ENCODE measurements at regions not wholly inside any gene's neighbourhood (a gene's known extent, or its start where the extent isn't known, plus 50 kb on each side); places are given as distances from the start of the nearest gene placed in this dataset.
"Not testable (repeated sequence)": the region's sequence is repeated elsewhere in the genome, so short reads cannot be mapped to it uniquely, and the experiment has no call there.

DNA sequence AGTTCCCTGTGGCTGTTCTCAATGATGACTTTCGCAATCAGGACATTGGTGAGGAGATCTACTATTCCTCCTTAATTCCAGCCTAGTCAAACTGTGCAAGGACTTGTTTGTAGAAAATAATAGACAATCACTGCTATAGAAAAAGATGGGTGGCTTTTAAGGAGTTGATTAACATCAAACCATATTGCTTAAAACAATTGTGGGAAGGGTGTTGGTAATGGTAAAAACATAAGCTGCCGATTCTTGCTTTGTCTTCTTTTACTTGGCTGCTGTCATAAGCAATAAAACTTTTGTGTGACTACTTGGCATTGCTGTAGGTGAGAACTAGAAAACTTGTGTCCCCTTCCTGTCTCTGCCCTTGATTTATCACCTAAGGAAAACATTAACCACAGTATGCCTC, 561.2 kb upstream of the SEMA6A start:
- no peak for DNase-seq (ENCODE audit: low spot score)

DNA sequence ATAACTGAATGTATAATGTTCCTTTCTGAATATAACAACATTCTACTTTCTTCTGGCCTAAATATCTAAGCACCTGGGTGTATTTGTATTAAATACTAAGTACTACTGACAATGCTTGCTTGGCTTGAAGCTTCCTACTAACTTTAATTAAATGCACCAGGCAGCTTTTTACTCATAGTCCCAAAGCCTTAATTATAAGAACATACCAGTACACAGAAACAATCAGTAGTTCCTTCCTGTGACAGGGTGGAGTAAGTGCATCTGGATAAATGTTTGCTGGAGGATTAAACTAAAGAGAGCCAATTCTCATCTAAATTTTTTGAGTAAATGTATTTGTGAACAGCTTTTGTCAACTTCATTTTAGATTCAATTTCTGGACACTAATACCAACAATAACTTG, 558.6 kb upstream of the SEMA6A start:
- no peak for DNase-seq (ENCODE audit: low spot score)

DNA sequence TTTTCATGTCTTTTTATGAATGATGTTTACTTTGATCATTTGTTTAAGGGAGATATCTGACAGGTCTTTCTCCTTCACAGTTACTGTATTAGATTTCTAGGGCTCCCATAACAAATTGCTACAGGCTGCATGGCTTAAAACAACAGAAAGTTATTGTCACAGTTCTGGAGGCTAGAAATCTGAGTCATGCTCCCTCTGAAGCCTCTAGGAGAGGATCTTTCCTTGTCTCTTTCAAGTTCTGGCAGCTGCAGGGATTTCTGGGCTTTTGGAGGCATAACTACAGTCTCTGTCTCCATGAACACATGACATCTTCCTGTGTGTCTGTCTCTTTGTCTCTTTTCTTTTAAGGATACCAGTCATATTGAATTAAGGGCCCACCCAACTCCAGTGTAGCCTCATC, 557.3 kb upstream of the SEMA6A start:
- no peak for DNase-seq (ENCODE audit: low spot score)

DNA sequence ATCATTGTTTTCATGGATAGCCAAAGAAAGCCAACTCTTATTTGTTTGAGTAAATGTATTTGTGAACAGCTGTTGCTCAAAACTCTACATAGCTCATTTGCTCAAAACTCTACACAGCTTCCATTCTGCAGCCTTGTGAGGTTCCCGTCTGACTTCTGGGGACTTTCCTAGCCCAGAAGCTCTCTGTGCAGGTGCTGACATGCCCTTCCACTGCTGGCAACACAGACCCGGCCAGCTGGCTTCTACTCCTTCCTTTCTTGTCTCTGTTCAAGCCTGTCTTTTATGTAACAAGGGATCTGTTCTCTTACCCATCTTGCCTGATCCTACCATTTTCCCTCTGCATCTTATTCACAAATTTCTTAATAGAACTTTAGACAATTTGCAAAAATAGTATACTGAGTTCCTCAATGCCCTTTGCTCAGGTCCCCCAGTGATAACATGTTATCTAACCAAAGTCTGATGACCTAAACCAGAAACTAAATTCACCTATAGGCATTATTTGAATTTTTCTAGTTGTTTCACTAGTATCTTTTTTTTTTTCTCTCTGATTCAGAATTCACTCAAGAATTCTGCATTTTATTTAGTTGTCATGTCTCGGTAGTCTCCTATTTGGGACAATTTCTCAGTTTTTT, 556.5 kb upstream of the SEMA6A start:
- DNase-seq (ENCODE audit: low spot score) = no peak

DNA sequence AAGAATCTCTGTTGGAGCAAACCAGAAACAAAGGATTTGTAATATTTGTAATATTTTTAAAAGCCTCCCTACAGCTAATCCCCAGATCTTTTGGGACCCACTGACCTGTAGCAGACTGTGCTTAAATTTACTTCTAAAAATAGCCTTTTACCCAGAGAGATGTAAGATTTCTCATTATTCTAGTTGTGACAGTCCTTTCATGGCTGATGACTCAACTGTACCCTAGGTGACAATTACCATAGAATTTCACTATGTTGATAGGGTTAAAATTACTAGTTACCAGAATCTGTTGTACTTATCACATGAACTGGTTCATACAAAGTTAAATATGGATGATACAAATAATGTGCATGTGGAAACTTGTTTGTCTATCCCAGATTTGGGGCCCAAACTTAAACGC, 543.9 kb upstream of the SEMA6A start:
- no peak for DNase-seq (ENCODE audit: low spot score)

DNA sequence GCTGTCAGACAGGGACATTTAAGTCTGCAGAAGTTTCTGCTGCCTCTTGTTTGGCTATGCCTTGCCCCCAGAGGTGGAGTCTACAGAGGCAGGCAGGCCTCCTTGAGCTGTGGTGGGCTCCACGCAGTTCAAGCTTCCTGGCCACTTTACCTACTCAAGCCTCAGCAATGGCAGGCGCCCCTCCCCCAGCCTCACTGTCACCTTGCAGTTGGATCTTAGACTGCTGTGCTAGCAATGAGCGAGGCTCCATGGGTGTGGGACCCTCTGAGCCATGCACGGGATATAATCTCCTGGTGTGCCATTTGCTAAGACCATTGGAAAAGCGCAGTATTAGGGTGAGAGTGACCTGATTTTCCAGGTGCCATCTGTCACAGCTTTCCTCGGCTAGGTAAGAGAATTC, 542.7 kb upstream of the SEMA6A start:
- not testable (repeated sequence) for DNase-seq (ENCODE audit: low spot score)

DNA sequence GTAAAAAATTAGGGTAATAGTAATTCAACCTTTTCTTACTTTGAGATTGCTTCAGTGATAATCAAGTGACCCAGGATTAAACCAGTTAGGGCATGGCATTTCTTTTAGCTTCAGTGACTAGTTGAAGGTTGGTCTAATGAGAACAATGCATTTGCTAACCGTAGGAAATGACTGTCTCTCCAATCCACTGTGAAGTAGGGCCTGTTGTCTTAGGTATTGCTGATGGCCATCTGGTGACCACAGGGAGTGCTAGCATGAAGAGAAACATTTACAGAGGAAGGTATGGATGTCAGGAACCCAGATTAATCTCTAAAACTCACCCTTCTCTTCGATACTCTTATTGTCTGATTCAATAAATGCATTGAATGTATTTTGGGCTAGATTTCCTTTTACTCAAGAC, 535.9 kb upstream of the SEMA6A start:
- DNase-seq (ENCODE audit: low spot score) = no peak

DNA sequence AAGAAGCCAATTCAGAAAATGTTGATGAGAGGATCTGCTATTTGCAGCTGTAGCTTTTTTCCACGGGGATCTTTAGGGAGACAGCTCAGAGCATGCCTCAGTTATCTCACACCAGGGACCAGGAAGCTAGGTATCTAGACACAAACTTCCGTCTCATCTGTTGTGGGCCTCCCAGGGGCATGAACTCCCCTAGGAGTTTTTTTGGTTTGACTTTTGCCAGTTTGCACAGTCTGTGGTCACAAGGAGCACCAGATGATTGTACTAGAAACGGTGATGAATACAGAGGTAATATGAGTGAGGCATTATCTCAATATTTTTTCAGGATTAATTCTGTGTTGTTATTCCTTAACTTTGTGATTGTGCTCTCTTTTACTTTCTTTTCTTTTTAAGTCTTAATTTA, 533.2 kb upstream of the SEMA6A start:
- no peak for DNase-seq (ENCODE audit: low spot score)

DNA sequence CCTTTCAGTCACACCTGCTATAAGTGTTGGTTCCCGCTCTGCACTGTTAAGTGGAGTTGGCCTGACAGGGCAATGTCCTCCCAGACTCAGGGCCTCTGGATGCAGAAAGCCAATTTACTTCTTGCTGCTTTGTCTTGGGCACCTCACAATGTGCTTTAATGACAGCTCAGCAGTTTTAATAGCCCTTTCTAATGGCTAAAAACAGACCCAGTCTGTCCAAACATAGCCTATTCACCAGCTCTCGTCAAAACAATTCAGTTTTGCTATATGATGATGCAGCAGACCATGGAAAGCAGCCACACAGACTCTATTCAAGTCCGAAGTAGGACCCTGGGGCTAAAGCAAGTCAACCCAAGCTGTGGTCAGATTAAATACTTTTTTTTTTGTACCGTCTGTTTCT, 529.1 kb upstream of the SEMA6A start:
- no peak for DNase-seq (ENCODE audit: low spot score)

DNA sequence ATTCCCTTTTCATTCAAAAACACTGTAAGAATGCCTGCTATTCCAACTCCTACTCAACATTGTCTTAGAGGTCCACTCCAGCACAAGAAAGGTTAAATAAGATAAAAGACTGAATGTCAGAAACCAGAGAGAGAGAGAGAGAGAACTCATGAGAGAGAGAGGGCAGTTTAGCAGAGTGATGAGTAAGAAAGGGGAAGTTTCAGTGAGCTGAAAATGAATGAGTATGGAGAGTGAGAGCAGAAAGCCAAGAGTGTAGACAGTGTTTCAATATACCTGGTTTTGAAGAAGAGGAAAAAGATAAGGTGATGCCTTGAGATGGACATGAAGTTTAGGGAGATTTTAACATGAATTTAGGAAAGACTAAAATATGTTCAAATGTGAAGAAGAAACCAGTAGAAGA, 528.0 kb upstream of the SEMA6A start:
- DNase-seq (ENCODE audit: low spot score) = no peak

DNA sequence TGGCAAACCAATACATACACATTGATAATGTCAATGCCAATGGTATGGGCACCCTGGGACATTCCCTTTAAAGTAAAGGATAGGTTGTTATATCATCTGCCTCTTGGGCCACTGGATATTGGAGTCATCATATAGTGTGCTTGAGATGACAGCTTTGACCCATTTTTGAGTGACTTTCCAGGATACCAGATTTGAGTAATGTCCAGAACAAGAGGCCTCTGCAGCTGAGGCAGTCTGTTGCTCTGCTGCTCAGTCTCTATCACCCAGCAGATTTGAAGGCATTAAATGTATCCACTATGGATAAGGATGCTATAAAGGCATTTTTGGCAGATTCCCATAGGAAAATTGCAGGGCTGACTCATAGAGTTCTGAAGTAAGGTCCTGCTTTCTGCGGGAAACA, 525.6 kb upstream of the SEMA6A start:
- DNase-seq (ENCODE audit: low spot score) = no peak

DNA sequence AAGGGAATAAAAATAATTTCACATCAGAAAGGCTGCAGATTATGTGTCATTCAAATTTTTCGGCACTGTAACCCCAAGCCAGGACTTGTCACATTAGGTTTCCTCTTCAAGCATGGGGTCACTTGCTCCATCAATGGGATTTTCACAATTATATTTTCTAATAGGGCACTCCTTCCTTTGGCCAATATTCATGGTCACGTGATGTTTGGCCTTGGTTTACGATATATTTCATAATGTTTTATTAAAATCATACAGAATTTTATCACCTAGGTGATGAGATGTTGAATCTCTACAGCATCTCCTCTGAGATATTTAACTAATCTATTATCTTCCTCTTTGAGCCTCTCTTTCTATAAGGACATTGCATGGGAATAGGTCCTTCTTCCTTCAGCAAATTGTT, 523.5 kb upstream of the SEMA6A start:
- DNase-seq (ENCODE audit: low spot score) = no peak

DNA sequence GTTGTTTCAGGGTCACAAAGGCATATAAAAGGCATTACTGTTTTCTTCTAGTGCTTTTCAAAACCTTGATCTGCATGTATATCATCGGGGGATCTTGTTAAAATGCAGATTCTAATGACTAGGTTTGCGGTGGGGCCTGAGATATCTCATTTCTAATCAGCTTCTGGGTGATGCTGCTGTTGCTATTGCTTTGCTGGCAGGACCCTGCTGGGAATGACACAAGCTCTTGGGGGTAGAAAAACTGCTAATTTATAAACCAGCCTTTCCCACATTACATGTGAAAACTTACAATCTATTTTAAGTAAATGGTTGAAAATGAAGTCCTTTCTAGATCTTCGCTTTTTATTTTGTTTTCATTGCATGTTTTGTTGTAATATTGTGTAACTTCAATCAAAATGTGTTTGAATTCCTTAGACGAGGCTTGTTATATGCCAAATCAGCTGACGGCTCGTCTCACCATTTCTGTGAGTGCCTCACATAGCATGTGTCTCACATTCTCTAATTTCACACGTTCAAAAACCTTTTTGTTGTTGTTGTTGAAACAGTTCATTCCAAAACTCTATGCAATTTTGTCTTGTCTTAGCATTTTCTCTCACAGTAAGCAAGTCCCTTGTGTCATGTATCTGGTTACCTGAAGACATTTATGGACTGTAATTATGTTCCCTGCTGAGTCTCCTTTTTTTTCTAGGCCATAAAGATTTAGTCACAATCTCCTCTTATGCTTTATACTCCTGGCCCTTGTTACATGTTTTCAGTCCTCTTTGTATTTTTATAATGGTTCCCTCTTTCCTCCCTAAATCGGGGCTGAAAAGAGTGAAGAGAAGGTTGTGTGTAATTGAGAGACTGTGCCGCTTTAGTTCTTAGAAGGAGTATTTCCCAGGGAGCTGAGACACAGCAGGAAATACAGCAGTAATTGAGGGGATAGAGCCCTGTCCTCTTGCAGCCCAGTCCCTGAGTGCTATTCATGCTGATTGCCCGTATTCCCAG, 521.0 kb upstream of the SEMA6A start:
- DNase-seq (ENCODE audit: low spot score) = no peak

DNA sequence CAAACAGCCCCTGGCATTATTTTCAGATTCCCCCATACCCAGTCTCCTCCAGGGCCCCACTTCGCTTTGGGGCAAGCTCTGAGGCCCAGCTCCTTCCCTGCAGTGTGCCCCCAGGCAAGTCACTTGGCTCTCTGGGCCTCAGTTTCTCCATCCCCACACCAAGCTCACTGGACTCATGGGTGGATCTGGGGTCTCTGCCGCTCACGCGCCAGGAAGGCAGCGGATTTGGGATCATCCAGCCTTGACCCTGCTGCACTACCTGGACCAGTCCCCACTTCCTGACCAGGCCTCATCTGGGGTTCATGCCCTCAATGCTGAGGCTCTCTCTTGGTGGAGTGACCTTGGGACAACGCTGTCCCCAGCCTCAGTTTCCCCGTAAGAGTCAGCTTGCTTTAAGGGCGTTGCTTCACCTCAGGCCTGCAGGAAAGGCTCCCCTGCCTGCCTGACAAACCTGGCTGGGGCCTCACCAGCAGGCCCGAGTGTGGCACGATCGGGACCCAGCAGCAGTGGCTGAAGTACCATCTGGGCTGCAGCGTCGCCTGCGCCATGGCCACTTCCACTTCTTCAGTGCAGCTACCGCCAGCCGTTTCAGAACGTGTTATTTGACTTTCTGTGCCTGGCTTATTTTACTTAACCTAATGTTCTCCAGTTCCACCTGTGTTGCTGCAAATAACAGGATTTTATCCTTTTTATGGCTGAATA, 519.6 kb upstream of the SEMA6A start:
- DNase-seq (ENCODE audit: low spot score) = no peak

DNA sequence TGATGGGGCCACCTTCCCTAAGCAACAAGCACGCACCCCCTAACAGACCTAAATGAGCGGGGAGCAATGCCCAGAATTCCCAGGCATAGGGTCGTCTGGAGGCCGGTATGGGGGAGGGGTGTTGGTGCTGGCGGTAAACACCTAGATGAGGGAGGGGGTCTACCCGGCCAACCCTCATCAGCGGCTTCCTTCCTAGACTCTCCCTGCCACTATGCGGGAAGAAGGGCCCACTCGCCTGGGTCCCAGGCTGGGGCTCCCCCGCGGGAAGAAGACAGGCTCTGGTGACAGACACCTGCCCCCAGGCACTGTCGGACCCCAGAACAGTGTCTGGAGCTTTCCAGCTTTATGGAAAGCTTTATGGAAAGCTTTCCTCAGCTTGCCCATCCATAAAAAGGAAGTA, 519.0 kb upstream of the SEMA6A start:
- DNase-seq (ENCODE audit: low spot score) = no peak

DNA sequence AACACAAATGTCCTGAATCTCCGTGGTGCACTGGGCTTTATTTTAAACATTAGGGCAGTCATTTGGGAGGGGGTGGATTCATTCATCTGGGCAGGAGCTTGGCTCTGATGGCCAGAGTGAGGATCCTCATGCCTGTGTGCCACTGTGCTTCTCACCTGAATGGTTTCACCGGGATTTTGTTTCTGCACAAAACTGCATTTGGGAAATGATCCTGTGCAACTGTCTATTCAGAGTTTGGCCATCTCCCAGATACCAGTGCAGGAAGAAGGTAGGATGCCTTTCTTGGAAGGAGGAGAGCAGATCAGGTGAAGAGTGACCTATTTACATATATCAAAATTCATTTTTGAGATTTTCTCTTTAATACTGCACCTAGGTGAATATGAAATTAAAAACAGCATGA, 514.4 kb upstream of the SEMA6A start:
- no peak for DNase-seq (ENCODE audit: low spot score)

DNA sequence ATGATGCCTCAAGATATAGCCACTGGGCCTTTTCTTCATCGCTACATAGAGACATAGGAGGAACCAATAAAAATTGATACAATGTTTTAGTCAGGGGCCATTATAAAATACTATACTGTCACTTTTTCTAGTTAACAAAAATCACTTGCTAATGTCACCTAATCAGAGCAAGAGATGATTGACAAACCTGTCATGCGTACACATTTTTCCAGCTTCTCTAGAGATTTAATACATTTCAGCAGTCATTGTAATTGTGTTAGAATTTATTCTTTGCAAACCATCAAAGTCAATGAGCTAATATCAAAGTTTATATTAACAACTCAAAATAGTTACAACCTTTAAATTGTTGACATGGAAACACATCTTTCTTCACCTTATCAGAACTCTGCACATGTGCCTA, 513.6 kb upstream of the SEMA6A start:
- DNase-seq (ENCODE audit: low spot score) = no peak

DNA sequence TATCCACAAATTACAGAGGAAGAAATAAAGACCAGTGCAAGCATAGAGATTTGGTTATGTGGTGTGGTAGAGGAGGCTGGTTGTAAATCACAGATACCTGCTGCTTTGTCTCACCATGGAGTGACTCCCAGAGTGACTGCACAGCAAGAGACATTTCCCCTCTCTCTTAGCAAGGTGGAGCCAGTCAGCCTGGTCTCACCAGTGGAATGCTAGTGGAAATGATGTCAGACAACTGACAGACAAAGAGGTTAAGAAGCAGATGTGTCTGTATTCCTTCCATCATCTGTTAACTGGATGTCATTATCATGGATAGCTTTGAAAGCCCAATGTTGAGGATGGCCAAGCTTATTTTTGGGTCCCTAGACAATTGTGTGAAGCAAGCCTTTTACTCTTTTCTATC, 509.4 kb upstream of the SEMA6A start:
- DNase-seq (ENCODE audit: low spot score) = no peak

DNA sequence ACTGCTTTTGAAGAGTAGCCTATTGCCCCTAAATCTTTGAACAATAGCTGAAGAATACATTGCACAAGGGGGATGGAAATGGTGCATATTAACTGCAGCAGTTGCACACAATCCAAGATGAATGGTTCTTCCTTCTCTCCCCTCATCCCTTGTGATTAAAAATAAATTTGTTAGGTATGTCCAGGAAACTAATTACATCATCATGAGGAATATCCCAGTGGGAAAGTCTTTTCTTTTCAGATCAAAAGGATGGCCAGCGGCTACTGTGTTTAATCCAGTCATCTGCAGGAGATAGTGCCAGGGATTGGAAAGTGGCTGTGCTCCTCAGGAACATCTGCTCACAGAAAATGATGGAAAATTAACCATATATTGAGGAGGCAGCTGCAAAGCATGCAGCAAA, 508.4 kb upstream of the SEMA6A start:
- DNase-seq (ENCODE audit: low spot score) = no peak

DNA sequence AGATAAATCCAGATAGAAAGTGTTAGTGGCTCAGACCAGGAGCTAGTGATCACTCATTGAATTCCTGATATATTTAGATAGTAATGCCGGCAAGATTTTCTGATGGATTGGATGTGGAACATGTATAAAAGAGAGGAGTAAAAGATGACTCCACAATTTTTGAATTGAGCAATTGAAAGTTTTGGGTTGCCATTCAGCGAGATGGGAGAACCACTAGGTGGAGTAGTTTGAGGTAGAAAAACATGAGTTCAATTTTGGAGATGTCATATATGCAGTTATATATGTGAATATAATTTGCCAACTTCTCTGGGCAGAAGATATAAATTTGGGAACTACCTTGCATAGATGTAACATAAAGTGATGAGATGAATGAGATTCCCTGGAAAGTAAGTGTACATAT, 502.5 kb upstream of the SEMA6A start:
- DNase-seq (ENCODE audit: low spot score) = no peak

DNA sequence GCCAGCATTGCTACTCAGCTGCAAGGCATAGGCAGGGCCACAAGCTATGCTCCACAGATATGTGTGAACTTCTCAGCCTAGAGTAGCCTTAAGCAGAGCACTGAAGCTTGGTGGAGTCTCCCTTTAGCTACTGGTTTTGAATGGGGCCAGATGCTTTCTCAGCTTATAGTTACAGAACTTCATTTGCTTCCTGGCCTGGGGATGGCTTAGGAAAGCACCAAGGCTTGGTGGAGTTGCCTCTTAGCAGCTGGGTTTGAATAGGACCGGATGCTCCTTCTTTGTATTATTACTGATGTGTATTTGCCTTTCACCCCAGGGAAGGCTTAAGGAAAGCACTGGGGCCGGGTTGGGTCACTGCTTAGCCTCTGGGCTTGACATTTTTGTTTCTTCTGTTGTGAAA, 497.8 kb upstream of the SEMA6A start:
- DNase-seq (ENCODE audit: low spot score) = no peak

DNA sequence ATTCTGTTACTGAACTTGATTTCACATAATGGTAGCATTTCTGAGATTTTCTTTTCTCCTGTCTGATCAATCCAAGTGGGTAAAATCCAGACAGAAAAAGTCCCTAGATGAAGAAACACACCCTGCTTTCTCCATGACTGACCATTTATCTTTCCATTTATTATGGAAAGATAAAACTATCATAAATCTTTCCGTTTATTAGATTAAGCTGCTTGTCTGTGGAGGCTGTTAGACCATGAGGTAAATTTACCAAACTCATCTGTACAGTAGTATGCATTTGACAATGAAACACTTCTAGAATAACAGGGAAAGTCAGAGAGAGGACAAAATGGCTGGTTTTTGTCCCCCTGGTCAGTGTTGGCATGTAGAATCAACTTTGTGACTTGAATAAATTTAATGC, 491.2 kb upstream of the SEMA6A start:
- DNase-seq (ENCODE audit: low spot score) = no peak

DNA sequence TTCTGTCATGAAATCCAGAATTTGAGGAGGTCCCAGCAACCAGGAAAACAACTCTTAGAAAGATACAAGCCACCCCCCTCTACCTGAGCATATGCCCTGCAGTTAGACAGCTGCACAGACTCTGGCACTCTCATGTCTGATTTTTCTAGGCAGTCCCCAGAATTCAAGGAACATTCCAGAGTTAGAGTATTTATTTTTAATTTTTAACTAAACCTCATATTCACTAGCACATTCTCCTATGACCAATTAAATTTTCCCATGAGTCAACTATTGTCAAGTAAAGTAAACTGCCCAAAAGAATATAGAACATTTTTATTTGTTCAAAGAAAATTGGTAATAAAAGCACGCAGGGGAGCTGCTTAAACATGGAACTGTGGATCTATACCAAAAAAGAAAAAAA, 490.5 kb upstream of the SEMA6A start:
- DNase-seq (ENCODE audit: low spot score) = no peak

Measured in CD4-positive, alpha-beta T cell treated with Interleukin-6 at 100 ng/mL for 8 hours (primary cell).